ENCODE measurements at regions not wholly inside any gene's neighbourhood (a gene's known extent, or its start where the extent isn't known, plus 50 kb on each side); places are given as distances from the start of the nearest gene placed in this dataset.

DNA sequence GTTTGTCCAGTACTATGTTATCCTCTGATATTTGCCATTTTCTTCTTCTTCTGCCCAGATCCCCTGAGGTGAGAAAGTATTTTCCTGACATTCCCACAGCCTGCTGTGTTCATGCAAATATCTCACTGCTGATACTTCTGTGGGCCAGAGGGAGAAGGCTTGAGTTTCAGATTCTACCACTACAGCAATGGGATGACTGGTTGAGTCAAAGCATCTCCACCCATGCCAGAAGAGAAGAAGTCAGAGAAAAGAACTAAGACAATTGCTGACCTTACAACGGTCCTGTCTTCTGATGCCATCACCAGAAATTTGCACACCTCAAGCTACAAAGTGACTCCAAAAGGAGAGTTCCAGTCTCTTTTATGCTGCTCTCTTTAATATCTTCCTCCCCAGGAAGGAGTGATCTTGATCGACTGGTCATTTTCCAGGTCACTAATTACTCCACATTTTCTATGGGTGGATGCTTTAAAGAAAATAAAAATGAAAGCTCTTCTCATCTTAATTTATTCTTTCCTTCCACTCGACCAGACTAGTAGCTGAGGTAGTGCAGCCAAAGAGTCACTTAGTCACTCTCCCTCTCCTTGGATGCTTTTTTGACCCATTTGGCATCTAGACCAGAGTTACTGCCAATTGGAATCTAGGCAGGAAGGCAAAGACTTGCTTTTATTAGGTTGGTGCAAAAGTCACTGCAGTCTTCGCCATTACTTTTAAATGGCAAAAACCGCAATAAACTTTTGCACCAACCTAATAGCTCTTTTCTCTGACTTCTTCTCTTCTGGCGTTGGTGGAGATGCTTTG lies 195.1 kb downstream of the PTPRC start:
- no peaks in the 10 kb centered on the region for H3K36me3 ChIP-seq (ENCODE audit: control insufficient read depth in 2 of 3, insufficient read depth in 3 of 3, low read length in 3 of 3)
- H3K4me3 ChIP-seq (ENCODE audit: low read length in 3 of 3), result no peak overlapping the region
- no peaks in the 10 kb centered on the region for H3K4me1 ChIP-seq (ENCODE audit: control insufficient read depth in 2 of 3, insufficient read depth in 2 of 3, low read depth in 1 of 3, low read length in 3 of 3)
- no peak overlapping the region for H3K9ac ChIP-seq (ENCODE audit: low read length in 3 of 3)
- FAIRE-seq, result no peak
- DNase-seq, result peak in 1 of 5 donors; percentile 30
- intact Hi-C loops (cut with DNase I), result no loop called here
- H3K9me3 ChIP-seq (ENCODE audit: control insufficient read depth in 2 of 3, insufficient read depth in 1 of 3, low read length in 3 of 3), result no peaks in the 10 kb centered on the region
- TF ChIP-seq, protein P1, sequence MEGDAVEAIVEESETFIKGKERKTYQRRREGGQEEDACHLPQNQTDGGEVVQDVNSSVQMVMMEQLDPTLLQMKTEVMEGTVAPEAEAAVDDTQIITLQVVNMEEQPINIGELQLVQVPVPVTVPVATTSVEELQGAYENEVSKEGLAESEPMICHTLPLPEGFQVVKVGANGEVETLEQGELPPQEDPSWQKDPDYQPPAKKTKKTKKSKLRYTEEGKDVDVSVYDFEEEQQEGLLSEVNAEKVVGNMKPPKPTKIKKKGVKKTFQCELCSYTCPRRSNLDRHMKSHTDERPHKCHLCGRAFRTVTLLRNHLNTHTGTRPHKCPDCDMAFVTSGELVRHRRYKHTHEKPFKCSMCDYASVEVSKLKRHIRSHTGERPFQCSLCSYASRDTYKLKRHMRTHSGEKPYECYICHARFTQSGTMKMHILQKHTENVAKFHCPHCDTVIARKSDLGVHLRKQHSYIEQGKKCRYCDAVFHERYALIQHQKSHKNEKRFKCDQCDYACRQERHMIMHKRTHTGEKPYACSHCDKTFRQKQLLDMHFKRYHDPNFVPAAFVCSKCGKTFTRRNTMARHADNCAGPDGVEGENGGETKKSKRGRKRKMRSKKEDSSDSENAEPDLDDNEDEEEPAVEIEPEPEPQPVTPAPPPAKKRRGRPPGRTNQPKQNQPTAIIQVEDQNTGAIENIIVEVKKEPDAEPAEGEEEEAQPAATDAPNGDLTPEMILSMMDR (IDR thresholded peaks at IDR 0.05; ENCODE audit: borderline replicate concordance, extremely low read depth, insufficient read depth), result no peak
- no peak overlapping the region for H3K27ac ChIP-seq (ENCODE audit: low read depth in 2 of 2, low read length in 2 of 2)
- H3K27me3 ChIP-seq (ENCODE audit: control insufficient read depth, insufficient read depth, low read length), result no peaks in the 10 kb centered on the region

DNA sequence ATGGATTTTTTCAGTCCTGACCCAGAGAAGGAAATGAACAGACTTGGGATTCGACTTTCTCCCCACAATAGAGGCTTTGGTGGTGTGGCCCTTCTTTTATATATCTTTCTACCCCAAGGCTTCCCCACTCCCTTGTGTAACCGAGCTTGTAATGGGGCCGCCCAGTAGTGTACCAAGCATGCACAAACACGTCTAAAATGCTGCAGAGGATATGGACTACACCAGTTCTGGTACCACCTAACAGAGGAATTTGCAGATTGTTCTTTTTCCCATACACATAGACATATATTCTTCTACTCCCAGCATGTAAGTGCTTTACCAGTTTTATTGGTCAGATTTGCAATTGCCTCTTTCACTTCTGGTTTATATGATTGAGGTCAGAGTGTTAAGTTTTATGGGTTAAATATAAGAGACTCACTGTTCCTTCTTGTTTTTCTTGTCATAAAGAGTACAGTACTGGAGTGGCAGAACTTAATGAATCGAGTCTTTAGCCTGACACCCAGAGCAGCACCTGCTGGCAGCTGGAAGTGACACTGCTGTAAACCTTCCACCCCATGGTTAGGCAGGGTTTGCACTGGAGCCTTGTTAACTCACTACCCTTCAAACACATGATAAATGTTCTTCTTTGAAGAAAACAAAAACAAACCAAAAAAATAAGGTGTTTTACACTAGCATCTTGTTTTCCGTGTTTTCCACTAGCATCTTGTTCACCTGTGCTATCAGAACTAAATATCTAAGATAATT lies 198.6 kb downstream of the PTPRC start:
- H3K27me3 ChIP-seq (ENCODE audit: control insufficient read depth, insufficient read depth, low read length), result no peaks in the 10 kb centered on the region
- no peak overlapping the region for H3K9ac ChIP-seq (ENCODE audit: low read length in 3 of 3)
- H3K36me3 ChIP-seq (ENCODE audit: control insufficient read depth in 2 of 3, insufficient read depth in 3 of 3, low read length in 3 of 3), result no peaks in the 10 kb centered on the region
- H3K9me3 ChIP-seq (ENCODE audit: control insufficient read depth in 2 of 3, insufficient read depth in 1 of 3, low read length in 3 of 3), result no peaks in the 10 kb centered on the region
- FAIRE-seq (no peak), DNase-seq (peak in 4 of 5 donors; percentile 67 to 87 (median 82))
- intact Hi-C loops (cut with DNase I), result no loop called here
- no peaks in the 10 kb centered on the region for H3K4me1 ChIP-seq (ENCODE audit: control insufficient read depth in 2 of 3, insufficient read depth in 2 of 3, low read depth in 1 of 3, low read length in 3 of 3)
- TF ChIP-seq, protein P1 (IDR thresholded peaks at IDR 0.05; ENCODE audit: borderline replicate concordance, extremely low read depth, insufficient read depth), result no peak
- H3K4me3 ChIP-seq (ENCODE audit: low read length in 3 of 3), result no peak overlapping the region
- no peak overlapping the region for H3K27ac ChIP-seq (ENCODE audit: low read depth in 2 of 2, low read length in 2 of 2)

GRCh38 chr1:198838022-198838342 lies 199.1 kb downstream of the PTPRC start:
- H3K9me3 ChIP-seq (ENCODE audit: control insufficient read depth in 2 of 3, insufficient read depth in 1 of 3, low read length in 3 of 3), result no peaks in the 10 kb centered on the region
- no peak overlapping the region for H3K4me3 ChIP-seq (ENCODE audit: low read length in 3 of 3)
- intact Hi-C loops (cut with DNase I), result no loop called here
- no peak overlapping the region for H3K9ac ChIP-seq (ENCODE audit: low read length in 3 of 3)
- FAIRE-seq, result no peak
- TF ChIP-seq, protein P1 (IDR thresholded peaks at IDR 0.05; ENCODE audit: borderline replicate concordance, extremely low read depth, insufficient read depth), result no peak
- H3K36me3 ChIP-seq (ENCODE audit: control insufficient read depth in 2 of 3, insufficient read depth in 3 of 3, low read length in 3 of 3), result no peaks in the 10 kb centered on the region
- no peak for DNase-seq
- H3K27ac ChIP-seq (ENCODE audit: low read depth in 2 of 2, low read length in 2 of 2), result no peak overlapping the region
- H3K4me1 ChIP-seq (ENCODE audit: control insufficient read depth in 2 of 3, insufficient read depth in 2 of 3, low read depth in 1 of 3, low read length in 3 of 3), result no peaks in the 10 kb centered on the region
- no peaks in the 10 kb centered on the region for H3K27me3 ChIP-seq (ENCODE audit: control insufficient read depth, insufficient read depth, low read length)

Measured in kidney (tissue), 13 donors.